Endothelial cell of umbilical vein (primary cell): ENCODE measurements at regions not wholly inside any gene's neighbourhood (a gene's known extent, or its start where the extent isn't known, plus 50 kb on each side); places are given as distances from the start of the nearest gene placed in this dataset.

Experiments
- BruUV-seq: library from RNA; stranded (reverse); fragments of 400-500 nt; replicated peaks from 2 replicates; lab custom pipeline; 2021; lab: Mats Ljungman, UMichigan
- CTCF ChIA-PET: fragments of 300-600, 350-600 bp; sonication (Branson Sonifier 250); formaldehyde crosslinking; loops from one replicate; lab custom pipeline; 2021; ENCODE audit warnings: antibody characterized with exemption, inconsistent platforms; lab: Charles Lee
- POLR2A ChIA-PET: fragments of 300-600, 350-600 bp; sonication (Branson Sonifier 250); formaldehyde crosslinking; loops from one replicate; lab custom pipeline; 2021; ENCODE audit warnings: antibody characterized with exemption, inconsistent platforms; lab: Charles Lee
- DNase-seq: peaks from one replicate; pipeline ENCODE4 v3.0.0-alpha.2; 2011; ENCODE audit warnings: low read depth, low spot score
- FAIRE-seq: peaks from 2 replicates; lab custom pipeline; 2011; peaks lifted over from hg19 to GRCh38; lab: Jason Lieb, UNC
- H2AFZ ChIP-seq: 2 replicates; pipeline ENCODE4 v1.6.0; 2012; ENCODE audit warnings: low read depth, low read length, control low read depth, inconsistent platforms
- H3K27ac ChIP-seq: 2 replicates; pipeline ENCODE4 v1.5.1; 2011; ENCODE audit warnings: low read depth, mild to moderate bottlenecking, control low read depth, low read length, moderate library complexity; ENCODE audit not compliant: insufficient read depth
- H3K27me3 ChIP-seq, 2 experiments: 2 replicates each; pipeline versions ENCODE4 v1.6.0 to v1.6.1; 2011; ENCODE audit warnings: low read length in 2 of 2, mixed read lengths in 1 of 2; ENCODE audit not compliant: control insufficient read depth in 2 of 2, insufficient read depth in 2 of 2
- H3K36me3 ChIP-seq, 2 experiments: 2 replicates in 1 of 2; 3 replicates in 1 of 2; pipeline ENCODE4 v1.5.1; 2011; ENCODE audit warnings: low read length in 2 of 2, mild to moderate bottlenecking in 1 of 2, moderate library complexity in 1 of 2; ENCODE audit not compliant: control insufficient read depth in 2 of 2, insufficient read depth in 2 of 2; ENCODE audit errors: extremely low read depth in 1 of 2
- H3K4me1 ChIP-seq: 3 replicates; pipeline ENCODE4 v1.5.1; 2011; ENCODE audit warnings: mild to moderate bottlenecking, low read length; ENCODE audit not compliant: control insufficient read depth, insufficient read depth; ENCODE audit errors: extremely low read depth
- H3K4me2 ChIP-seq: 2 replicates; pipeline ENCODE4 v1.6.1; 2011; ENCODE audit warnings: low read length, control low read depth, mixed read lengths; ENCODE audit not compliant: insufficient read depth
- H3K4me3 ChIP-seq, 3 experiments: fragments of 200-600 bp in 1 of 3; sonication (generic), shearing (Covaris generic) in 1 of 3; replicated peaks in 1 of 3; 2 replicates each; pipeline ENCODE4 v1.5.1; 2011 to 2016; ENCODE audit warnings: control low read depth in 3 of 3, low read length in 3 of 3, mild to moderate bottlenecking in 2 of 3, inconsistent platforms in 1 of 3, low read depth in 1 of 3, moderate library complexity in 1 of 3; ENCODE audit not compliant: insufficient read depth in 1 of 3
- H3K79me2 ChIP-seq: 2 replicates; pipeline ENCODE4 v1.6.0; 2012; ENCODE audit warnings: low read length, inconsistent platforms; ENCODE audit not compliant: control insufficient read depth, insufficient read depth
- H3K9ac ChIP-seq: replicated peaks from 2 replicates; pipeline ENCODE3; 2011; ENCODE audit warnings: low read length, control low read depth; ENCODE audit not compliant: insufficient read depth; ENCODE audit errors: extremely low read depth
- H3K9me1 ChIP-seq: replicated peaks from 3 replicates; pipeline ENCODE4 v1.6.0; 2011; ENCODE audit warnings: mild to moderate bottlenecking, low read length; ENCODE audit not compliant: control insufficient read depth, insufficient read depth; ENCODE audit errors: extremely low read depth
- H3K9me3 ChIP-seq: replicated peaks from 2 replicates; pipeline ENCODE4 v1.5.1; 2012; ENCODE audit warnings: low read length, inconsistent platforms; ENCODE audit not compliant: control insufficient read depth, insufficient read depth
- H4K20me1 ChIP-seq: replicated peaks from 2 replicates; pipeline ENCODE3; 2011; ENCODE audit warnings: mild to moderate bottlenecking, low read length; ENCODE audit not compliant: control insufficient read depth, insufficient read depth; ENCODE audit errors: extremely low read depth
- FOS ChIP-seq: IDR thresholded peaks from 2 replicates; pipeline ENCODE4 v1.6.1; 2011; ENCODE audit warnings: mild to moderate bottlenecking, low read length, moderate library complexity, borderline replicate concordance; ENCODE audit not compliant: insufficient read depth
- GATA2 ChIP-seq: IDR thresholded peaks from 2 replicates; pipeline ENCODE4 v1.7.0; 2011; ENCODE audit warnings: low read depth, mild to moderate bottlenecking, moderate library complexity, mixed read lengths, low read length; ENCODE audit not compliant: insufficient read length, insufficient read depth
- JUN ChIP-seq: IDR thresholded peaks from 2 replicates; pipeline ENCODE4 v1.6.1; 2011; ENCODE audit warnings: borderline replicate concordance, low read depth; ENCODE audit not compliant: insufficient read length, insufficient read depth
- MYC ChIP-seq: IDR thresholded peaks from one replicate; pipeline ENCODE4 v1.6.1; 2011; ENCODE audit warnings: mild to moderate bottlenecking, low read depth, low read length
- POLR2A ChIP-seq: IDR thresholded peaks from 2 replicates; pipeline ENCODE4 v1.6.1; 2012; ENCODE audit warnings: low read depth, mild to moderate bottlenecking, control low read depth, low read length
- POLR2AphosphoS5 ChIP-seq: IDR thresholded peaks from 2 replicates; pipeline ENCODE4 v1.6.1; 2012; ENCODE audit warnings: low read depth, mild to moderate bottlenecking, control low read depth, low read length, moderate library complexity; ENCODE audit not compliant: insufficient read depth
- dilution Hi-C: fragments of 300-500 bp; cut with MboI; formaldehyde crosslinking; loops from one replicate; pipeline ENCODE4 v1.15.0; 2019; ENCODE audit warnings: low sequenced_read_pairs; ENCODE audit not compliant: extremely low pct_ligation_motif_present
- intact Hi-C: fragments of 100-400 bp; cut with micrococcal nuclease; formaldehyde crosslinking; loops from one replicate; pipeline ENCODE4 v1.10.0; 2022
- TF ChIP-seq, protein P1 (sequence below): IDR thresholded peaks from 2 replicates; pipeline ENCODE4 v1.6.1; 2011; ENCODE audit not compliant: insufficient read depth, insufficient read length

DNA sequence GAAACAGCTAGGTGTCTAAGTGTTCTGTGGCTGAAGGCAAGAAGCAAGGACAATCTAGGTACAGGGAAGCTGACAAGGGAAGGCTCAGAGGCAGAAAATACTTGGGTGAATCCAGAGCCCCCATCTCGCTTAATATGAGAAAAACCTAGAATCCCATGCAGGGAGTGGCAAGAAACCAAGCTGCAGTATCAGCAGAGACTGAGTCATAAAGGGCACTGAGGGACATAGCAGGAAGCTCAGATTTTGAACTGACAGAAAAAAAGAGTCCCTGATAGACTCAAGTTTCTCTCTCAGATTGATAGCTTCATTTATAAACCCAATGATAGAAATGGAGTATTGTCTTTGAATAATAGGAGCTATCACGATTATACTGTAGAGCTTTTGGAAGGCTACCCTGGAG is 77.3 kb upstream of the KCNJ15 start:
- no peak for DNase-seq
- Histone ChIP-seq H3K9ac (no peak overlapping the region), H3K4me1 (no peaks in the 10 kb centered on the region), H4K20me1 (no peaks in the 10 kb centered on the region), H3K9me1 (no peaks in the 10 kb centered on the region), H3K79me2 (no peaks in the 10 kb centered on the region), H3K4me3 (no peak overlapping the region), H2AFZ (no peak overlapping the region), H3K9me3 (no peaks in the 10 kb centered on the region), H3K4me2 (no peak overlapping the region), H3K36me3 (no peaks in the 10 kb centered on the region), H3K27me3 (no peaks in the 10 kb centered on the region), H3K27ac (no peak overlapping the region)
- intact Hi-C loops, result no loop called here
- FAIRE-seq, result no peak
- dilution Hi-C loops, result no loop called here
- POLR2A ChIA-PET, result no interaction called here
- CTCF ChIA-PET, result interaction anchor here (1.2 to 2.5 kb wide), 5 partner anchors 8 to 173 kb away, joined by 3 to 12 read pairs (median 4); no protein-coding TSS in a partner anchor
- no TSS peak for BruUV-seq
- TF ChIP-seq GATA2 (no peak), POLR2A (no peak), FOS (peak; percentile 47)

DNA sequence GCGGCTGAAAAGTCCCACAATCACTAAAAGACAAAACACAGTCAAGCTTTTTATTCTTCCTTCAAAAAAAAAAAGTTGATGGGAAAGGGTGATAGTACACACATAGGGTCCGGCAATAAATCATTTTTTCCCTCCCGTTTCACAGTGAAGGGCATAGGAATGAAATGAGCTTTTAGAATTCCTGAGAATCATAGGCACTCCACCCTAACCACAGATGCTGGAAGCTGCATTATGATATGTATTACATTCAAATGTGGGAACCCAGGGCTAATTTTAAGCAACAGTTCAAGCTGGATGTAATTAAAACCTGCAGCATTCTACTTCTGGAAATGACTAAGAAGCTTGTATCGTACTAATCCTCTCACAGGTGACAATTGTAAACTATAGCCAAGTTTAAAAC is 75.7 kb upstream of the KCNJ15 start:
- FAIRE-seq, result no peak
- Histone ChIP-seq H3K4me3 (no peak overlapping the region), H3K9me1 (no peaks in the 10 kb centered on the region), H2AFZ (no peak overlapping the region), H3K4me1 (no peaks in the 10 kb centered on the region), H3K9ac (no peak overlapping the region), H3K9me3 (no peaks in the 10 kb centered on the region), H3K27me3 (no peaks in the 10 kb centered on the region), H3K27ac (no peak overlapping the region), H4K20me1 (no peaks in the 10 kb centered on the region), H3K79me2 (no peaks in the 10 kb centered on the region), H3K36me3 (no peaks in the 10 kb centered on the region), H3K4me2 (no peak overlapping the region)
- ChIA-PET CTCF (interaction anchor here (1.1 to 2.5 kb wide), 3 partner anchors 10 to 171 kb away, joined by 3 to 12 read pairs (median 10); no protein-coding TSS in a partner anchor), POLR2A (interaction anchor here (0.7 kb wide), 1 partner anchor 156 kb away, joined by 3 read pairs; no protein-coding TSS in a partner anchor)
- DNase-seq, result no peak
- intact Hi-C loops (no loop called here), dilution Hi-C loops (no loop called here)
- TF ChIP-seq GATA2 (no peak), POLR2A (no peak), FOS (no peak), MYC (no peak), POLR2AphosphoS5 (no peak), JUN (no peak)
- TF ChIP-seq, protein P1, sequence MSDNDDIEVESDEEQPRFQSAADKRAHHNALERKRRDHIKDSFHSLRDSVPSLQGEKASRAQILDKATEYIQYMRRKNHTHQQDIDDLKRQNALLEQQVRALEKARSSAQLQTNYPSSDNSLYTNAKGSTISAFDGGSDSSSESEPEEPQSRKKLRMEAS, result no peak
- no TSS peak for BruUV-seq
